Panc1 (cell line): ENCODE measurements at regions not wholly inside any gene's neighbourhood (a gene's known extent, or its start where the extent isn't known, plus 50 kb on each side); places are given as distances from the start of the nearest gene placed in this dataset.

Experiments
- ATAC-seq: fragments of 200-7000 bp; cut with Tn5 transposase; 2 replicates; pipeline ENCODE4 v1.9.1; 2020; ENCODE audit warnings: mild to moderate bottlenecking, moderate library complexity
- BruUV-seq: library from RNA; stranded (reverse); fragments of 400-500 nt; replicated peaks from 2 replicates; lab custom pipeline; 2021; lab: Mats Ljungman, UMichigan
- CTCF ChIA-PET: fragments of 300-600 bp; sonication (Branson Sonifier 250); formaldehyde crosslinking; loops from one replicate; lab custom pipeline; 2022; ENCODE audit warnings: antibody characterized with exemption; lab: Charles Lee
- POLR2A ChIA-PET: fragments of 300-600 bp; sonication (Branson Sonifier 250); formaldehyde crosslinking; loops from one replicate; lab custom pipeline; 2022; ENCODE audit warnings: antibody characterized with exemption; lab: Charles Lee
- DNase-seq: peaks from one replicate; pipeline ENCODE4 v3.0.0-alpha.2; 2010; ENCODE audit warnings: low read depth, low spot score
- H3K27ac ChIP-seq: 2 replicates; pipeline ENCODE4 v1.5.1; 2011; ENCODE audit warnings: mild to moderate bottlenecking, low read length, inconsistent platforms
- H3K27me3 ChIP-seq: fragments of 200-500 bp; sonication (Bioruptor generic); 2 replicates; pipeline ENCODE4 v1.6.0; 2014; ENCODE audit warnings: low read length, inconsistent platforms; ENCODE audit not compliant: control insufficient read depth, insufficient read depth
- H3K36me3 ChIP-seq: fragments of 200-500 bp; sonication (Bioruptor generic); 2 replicates; pipeline ENCODE4 v1.5.1; 2014; ENCODE audit warnings: inconsistent platforms, mild to moderate bottlenecking, low read length, moderate library complexity; ENCODE audit not compliant: control insufficient read depth, insufficient read depth
- H3K4me1 ChIP-seq: 2 replicates; pipeline ENCODE4 v1.5.1; 2011; ENCODE audit warnings: inconsistent platforms, mild to moderate bottlenecking, low read length, moderate library complexity; ENCODE audit not compliant: control insufficient read depth, insufficient read depth
- H3K4me3 ChIP-seq, 2 experiments: 2 replicates each; pipeline ENCODE4 v1.5.1; 2011 to 2012; ENCODE audit warnings: low read depth in 2 of 2, low read length in 2 of 2, mild to moderate bottlenecking in 2 of 2, inconsistent platforms in 1 of 2, moderate library complexity in 1 of 2
- H3K9me3 ChIP-seq: fragments of 200-500 bp; sonication (Bioruptor generic); 2 replicates; pipeline ENCODE4 v1.5.1; 2014; ENCODE audit warnings: low read depth, mild to moderate bottlenecking, inconsistent platforms, low read length, moderate library complexity; ENCODE audit not compliant: control insufficient read depth, insufficient read depth
- CTCF ChIP-seq: fragments of 450-650 bp; IDR thresholded peaks from 2 replicates; pipeline ENCODE4 v1.5.1; 2017; ENCODE audit warnings: mild to moderate bottlenecking
- POLR2AphosphoS5 ChIP-seq: IDR thresholded peaks from 2 replicates; pipeline ENCODE4 v1.6.1; 2012; ENCODE audit warnings: mild to moderate bottlenecking, low read depth, low read length, moderate library complexity
- SIN3A ChIP-seq: IDR thresholded peaks from 2 replicates; pipeline ENCODE4 v1.6.1; 2012; ENCODE audit warnings: low read depth, mild to moderate bottlenecking, low read length, moderate library complexity, borderline replicate concordance; ENCODE audit not compliant: insufficient read depth
- TCF7L2 ChIP-seq: IDR thresholded peaks from 2 replicates; pipeline ENCODE4 v1.6.1; 2011; ENCODE audit warnings: mild to moderate bottlenecking, low read depth, low read length, inconsistent platforms
- in situ Hi-C: cut with HindIII; loops from 2 replicates; pipeline ENCODE4 v1.10.0; 2016; ENCODE audit warnings: low sequenced_read_pairs, low pct_unique_long_range_greater_than_20kb
- intact Hi-C: fragments of 100-400 bp; cut with micrococcal nuclease; formaldehyde crosslinking; loops from one replicate; pipeline ENCODE4 v1.10.0; 2022; ENCODE audit not compliant: unreplicated experiment
- TF ChIP-seq, protein P1 (sequence below), 2 experiments: IDR thresholded peaks; 2 replicates each; pipeline ENCODE4 v1.6.1; 2011 to 2012; ENCODE audit warnings: low read depth in 2 of 2, control low read depth in 1 of 2, low read length in 1 of 2, mild to moderate bottlenecking in 1 of 2, moderate library complexity in 1 of 2; ENCODE audit not compliant: insufficient read depth in 1 of 2

GRCh38 chr4:71680706-71681105 lies 103.2 kb downstream of the GC start:
- ChIA-PET CTCF (no interaction called here), POLR2A (no interaction called here)
- no peaks in the 10 kb centered on the region for H3K27me3 ChIP-seq
- no peak overlapping the region for H3K4me3 ChIP-seq
- H3K9me3 ChIP-seq, result no peaks in the 10 kb centered on the region
- ATAC-seq (no peak), DNase-seq (no peak)
- in situ Hi-C loops, result no loop called here
- no peaks in the 10 kb centered on the region for H3K36me3 ChIP-seq
- BruUV-seq, result no TSS peak
- intact Hi-C loops, result no loop called here
- no peaks in the 10 kb centered on the region for H3K4me1 ChIP-seq
- H3K27ac ChIP-seq, result no peak overlapping the region
- TF ChIP-seq SIN3A (no peak), TCF7L2 (no peak), CTCF (no peak), POLR2AphosphoS5 (no peak)
- TF ChIP-seq, protein P1, sequence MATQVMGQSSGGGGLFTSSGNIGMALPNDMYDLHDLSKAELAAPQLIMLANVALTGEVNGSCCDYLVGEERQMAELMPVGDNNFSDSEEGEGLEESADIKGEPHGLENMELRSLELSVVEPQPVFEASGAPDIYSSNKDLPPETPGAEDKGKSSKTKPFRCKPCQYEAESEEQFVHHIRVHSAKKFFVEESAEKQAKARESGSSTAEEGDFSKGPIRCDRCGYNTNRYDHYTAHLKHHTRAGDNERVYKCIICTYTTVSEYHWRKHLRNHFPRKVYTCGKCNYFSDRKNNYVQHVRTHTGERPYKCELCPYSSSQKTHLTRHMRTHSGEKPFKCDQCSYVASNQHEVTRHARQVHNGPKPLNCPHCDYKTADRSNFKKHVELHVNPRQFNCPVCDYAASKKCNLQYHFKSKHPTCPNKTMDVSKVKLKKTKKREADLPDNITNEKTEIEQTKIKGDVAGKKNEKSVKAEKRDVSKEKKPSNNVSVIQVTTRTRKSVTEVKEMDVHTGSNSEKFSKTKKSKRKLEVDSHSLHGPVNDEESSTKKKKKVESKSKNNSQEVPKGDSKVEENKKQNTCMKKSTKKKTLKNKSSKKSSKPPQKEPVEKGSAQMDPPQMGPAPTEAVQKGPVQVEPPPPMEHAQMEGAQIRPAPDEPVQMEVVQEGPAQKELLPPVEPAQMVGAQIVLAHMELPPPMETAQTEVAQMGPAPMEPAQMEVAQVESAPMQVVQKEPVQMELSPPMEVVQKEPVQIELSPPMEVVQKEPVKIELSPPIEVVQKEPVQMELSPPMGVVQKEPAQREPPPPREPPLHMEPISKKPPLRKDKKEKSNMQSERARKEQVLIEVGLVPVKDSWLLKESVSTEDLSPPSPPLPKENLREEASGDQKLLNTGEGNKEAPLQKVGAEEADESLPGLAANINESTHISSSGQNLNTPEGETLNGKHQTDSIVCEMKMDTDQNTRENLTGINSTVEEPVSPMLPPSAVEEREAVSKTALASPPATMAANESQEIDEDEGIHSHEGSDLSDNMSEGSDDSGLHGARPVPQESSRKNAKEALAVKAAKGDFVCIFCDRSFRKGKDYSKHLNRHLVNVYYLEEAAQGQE (IDR thresholded peaks at IDR 0.05; ENCODE audit: insufficient read depth in 1 of 2, low read depth in 2 of 2, low read length in 1 of 2), result no peak

GRCh38 chr4:71677568-71677967 lies 106.3 kb downstream of the GC start:
- ChIA-PET CTCF (no interaction called here), POLR2A (no interaction called here)
- DNase-seq (no peak), ATAC-seq (no peak)
- no peak for TF ChIP-seq SIN3A
- TF ChIP-seq CTCF, result no peak
- TF ChIP-seq, protein P1 (IDR thresholded peaks at IDR 0.05; ENCODE audit: insufficient read depth in 1 of 2, low read depth in 2 of 2, low read length in 1 of 2), result no peak
- no peak for TF ChIP-seq TCF7L2
- no peak for TF ChIP-seq POLR2AphosphoS5
- Histone ChIP-seq H3K27ac (no peak overlapping the region), H3K27me3 (no peaks in the 10 kb centered on the region), H3K36me3 (no peaks in the 10 kb centered on the region), H3K4me1 (no peaks in the 10 kb centered on the region), H3K4me3 (no peak overlapping the region), H3K9me3 (no peaks in the 10 kb centered on the region)
- no TSS peak for BruUV-seq
- in situ Hi-C loops (no loop called here), intact Hi-C loops (no loop called here)
